Vagina (tissue), 2 donors: ENCODE measurements at regions not wholly inside any gene's neighbourhood (a gene's known extent, or its start where the extent isn't known, plus 50 kb on each side); places are given as distances from the start of the nearest gene placed in this dataset.

ENCODE experiments used
- POLR2A ChIP-seq, 2 donors: fragments of 450-650 bp; IDR thresholded peaks; one replicate each; pipeline ENCODE4 v1.6.1; 2017; ENCODE audit warnings: antibody characterized with exemption in 2 of 2, mild to moderate bottlenecking in 2 of 2, moderate library complexity in 2 of 2
- TF ChIP-seq, protein P1 (sequence below), 3 experiments: fragments of 450-650 bp in 2 of 3; fragments of 200-600 bp in 1 of 3; sonication (generic) in 1 of 3; IDR thresholded peaks; one replicate each; pipeline ENCODE4 v1.5.1; 2017 to 2019; ENCODE audit warnings: antibody characterized with exemption in 3 of 3, mild to moderate bottlenecking in 2 of 3, moderate library complexity in 2 of 3

DNA sequence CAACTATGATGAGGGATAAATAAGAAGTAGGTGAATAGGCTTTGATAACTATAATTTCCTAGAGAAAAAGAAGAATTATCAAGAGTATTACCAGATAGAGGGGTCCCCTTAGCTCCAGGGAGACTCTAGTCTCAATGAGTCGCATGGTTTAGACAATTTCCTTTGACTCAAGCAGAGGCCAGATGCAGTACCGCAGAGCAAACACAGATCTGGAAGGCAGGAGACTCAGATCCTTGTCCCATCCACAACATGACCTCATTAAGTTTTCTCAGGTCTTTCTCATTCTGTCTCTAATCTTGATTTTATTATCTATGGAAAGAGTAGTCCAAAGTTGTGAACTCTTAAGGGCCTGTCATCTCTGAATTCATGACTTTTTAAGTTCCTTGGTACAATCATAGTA, 987.9 kb downstream of the NTRK3 start:
- TF ChIP-seq, protein P1, sequence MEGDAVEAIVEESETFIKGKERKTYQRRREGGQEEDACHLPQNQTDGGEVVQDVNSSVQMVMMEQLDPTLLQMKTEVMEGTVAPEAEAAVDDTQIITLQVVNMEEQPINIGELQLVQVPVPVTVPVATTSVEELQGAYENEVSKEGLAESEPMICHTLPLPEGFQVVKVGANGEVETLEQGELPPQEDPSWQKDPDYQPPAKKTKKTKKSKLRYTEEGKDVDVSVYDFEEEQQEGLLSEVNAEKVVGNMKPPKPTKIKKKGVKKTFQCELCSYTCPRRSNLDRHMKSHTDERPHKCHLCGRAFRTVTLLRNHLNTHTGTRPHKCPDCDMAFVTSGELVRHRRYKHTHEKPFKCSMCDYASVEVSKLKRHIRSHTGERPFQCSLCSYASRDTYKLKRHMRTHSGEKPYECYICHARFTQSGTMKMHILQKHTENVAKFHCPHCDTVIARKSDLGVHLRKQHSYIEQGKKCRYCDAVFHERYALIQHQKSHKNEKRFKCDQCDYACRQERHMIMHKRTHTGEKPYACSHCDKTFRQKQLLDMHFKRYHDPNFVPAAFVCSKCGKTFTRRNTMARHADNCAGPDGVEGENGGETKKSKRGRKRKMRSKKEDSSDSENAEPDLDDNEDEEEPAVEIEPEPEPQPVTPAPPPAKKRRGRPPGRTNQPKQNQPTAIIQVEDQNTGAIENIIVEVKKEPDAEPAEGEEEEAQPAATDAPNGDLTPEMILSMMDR (IDR thresholded peaks at IDR 0.05) = no peak
- TF ChIP-seq POLR2A (IDR thresholded peaks at IDR 0.05) = no peak
